Adipocyte (in vitro differentiated cells): ENCODE measurements at regions not wholly inside any gene's neighbourhood (a gene's known extent, or its start where the extent isn't known, plus 50 kb on each side); places are given as distances from the start of the nearest gene placed in this dataset.

ENCODE experiments used
- DNase-seq: peaks from one replicate; pipeline ENCODE4 v3.0.0-alpha.2; 2015; ENCODE audit warnings: low read depth
- H3K27me3 ChIP-seq: replicated peaks from 2 replicates; pipeline ENCODE4 v1.7.0; 2013; ENCODE audit warnings: mild to moderate bottlenecking, low read length, moderate library complexity; ENCODE audit not compliant: control insufficient read depth, insufficient read depth
- H3K36me3 ChIP-seq: 2 replicates; pipeline ENCODE4 v1.7.0; 2013; ENCODE audit warnings: low read length, mild to moderate bottlenecking, moderate library complexity; ENCODE audit not compliant: control insufficient read depth, insufficient read depth, severe bottlenecking
- H3K4me1 ChIP-seq: 2 replicates; pipeline ENCODE4 v1.7.0; 2013; ENCODE audit warnings: mild to moderate bottlenecking, low read length, moderate library complexity; ENCODE audit not compliant: control insufficient read depth, insufficient read depth
- H3K4me3 ChIP-seq: 2 replicates; pipeline ENCODE4 v1.7.0; 2013; ENCODE audit warnings: mild to moderate bottlenecking, low read length, moderate library complexity
- H3K9ac ChIP-seq: 2 replicates; pipeline ENCODE4 v1.7.0; 2013; ENCODE audit warnings: mild to moderate bottlenecking, low read length, moderate library complexity
- H3K9me3 ChIP-seq: 2 replicates; pipeline ENCODE4 v1.7.0; 2013; ENCODE audit warnings: mild to moderate bottlenecking, low read length, moderate library complexity; ENCODE audit not compliant: control insufficient read depth

DNA sequence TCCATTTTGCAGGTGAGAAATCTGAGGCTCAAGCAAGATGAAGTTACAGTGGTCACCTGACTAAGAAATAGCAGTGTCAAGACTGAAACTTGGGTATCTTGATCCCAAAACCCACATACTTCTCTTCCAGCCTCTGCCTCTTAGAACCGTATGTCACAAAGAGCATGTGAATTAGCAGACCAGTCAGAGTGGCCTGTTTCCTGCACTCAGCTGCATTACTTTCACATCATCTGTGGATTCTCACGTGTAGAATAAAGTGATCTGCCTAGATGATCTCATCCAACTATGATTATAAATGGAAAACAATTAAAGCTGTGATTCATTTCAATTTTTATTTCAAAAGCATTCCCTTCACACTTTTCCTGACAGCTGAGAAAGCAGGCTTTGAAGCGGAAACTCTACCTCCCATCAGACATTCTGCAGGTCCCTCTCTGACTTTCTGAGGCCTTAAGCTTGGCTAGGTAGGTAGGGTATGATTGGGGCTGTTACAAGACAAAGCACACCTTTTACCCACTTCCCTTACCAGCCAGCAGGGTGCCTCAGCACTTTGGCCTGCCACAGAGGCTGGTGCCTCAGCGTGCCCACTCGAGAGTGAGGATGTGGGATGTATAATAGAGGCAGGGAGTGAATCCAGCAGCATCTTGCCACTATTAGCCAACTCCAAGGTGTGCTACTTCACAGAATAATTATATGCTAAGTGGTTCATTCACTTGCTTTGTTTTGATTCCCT, 70.2 kb upstream of the PDE1C start:
- Histone ChIP-seq H3K9me3 (no peaks in the 10 kb centered on the region), H3K36me3 (no peaks in the 10 kb centered on the region), H3K4me1 (no peaks in the 10 kb centered on the region), H3K9ac (no peak overlapping the region), H3K27me3 (no peaks in the 10 kb centered on the region), H3K4me3 (no peak overlapping the region)
- no peak for DNase-seq

DNA sequence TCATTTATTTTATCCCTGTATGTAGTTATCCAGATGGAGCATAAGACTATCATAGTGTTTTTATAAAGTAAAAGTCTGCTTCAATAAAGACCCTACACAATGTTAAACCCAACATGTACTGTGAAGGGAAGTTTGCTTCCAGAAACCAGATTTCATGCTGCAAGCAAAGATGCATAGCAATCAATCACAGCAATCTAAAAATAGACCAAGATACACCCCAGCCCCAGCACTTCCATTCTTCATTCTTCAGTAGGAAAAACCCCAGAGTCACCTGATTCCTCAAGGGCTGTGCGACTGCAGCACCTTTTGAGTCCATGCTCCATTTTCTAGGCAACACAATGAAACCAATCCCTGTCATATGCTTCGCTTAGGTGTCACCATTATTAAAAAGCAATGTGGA, 66.9 kb upstream of the PDE1C start:
- Histone ChIP-seq H3K9ac (no peak overlapping the region), H3K4me1 (no peaks in the 10 kb centered on the region), H3K27me3 (no peaks in the 10 kb centered on the region), H3K4me3 (no peak overlapping the region), H3K36me3 (no peaks in the 10 kb centered on the region), H3K9me3 (peaks cover 4% of the 10 kb centered on the region)
- DNase-seq: no peak

DNA sequence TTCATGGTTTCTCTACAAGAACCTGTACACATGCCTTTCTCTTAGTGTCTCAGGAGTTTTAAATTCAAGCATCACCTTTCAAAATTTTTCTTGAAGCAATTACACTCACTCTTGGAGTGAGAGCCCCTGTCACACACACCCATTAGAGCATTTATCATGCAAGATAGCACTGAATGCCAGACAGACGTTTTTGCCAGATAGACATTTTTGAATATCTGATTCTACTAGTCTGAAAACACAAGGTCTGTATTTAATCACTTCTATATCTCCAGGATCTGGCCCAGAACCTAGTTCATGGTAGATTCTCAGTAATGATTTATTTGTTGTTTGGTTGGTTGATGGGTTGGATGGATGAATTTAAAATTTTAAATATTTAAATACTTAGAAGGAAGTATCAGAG, 60.9 kb upstream of the PDE1C start:
- H3K4me1 ChIP-seq: no peaks in the 10 kb centered on the region
- no peak overlapping the region for H3K9ac ChIP-seq
- DNase-seq: no peak
- no peak overlapping the region for H3K4me3 ChIP-seq
- no peaks in the 10 kb centered on the region for H3K36me3 ChIP-seq
- H3K27me3 ChIP-seq: no peaks in the 10 kb centered on the region
- peaks cover 4% of the 10 kb centered on the region for H3K9me3 ChIP-seq

DNA sequence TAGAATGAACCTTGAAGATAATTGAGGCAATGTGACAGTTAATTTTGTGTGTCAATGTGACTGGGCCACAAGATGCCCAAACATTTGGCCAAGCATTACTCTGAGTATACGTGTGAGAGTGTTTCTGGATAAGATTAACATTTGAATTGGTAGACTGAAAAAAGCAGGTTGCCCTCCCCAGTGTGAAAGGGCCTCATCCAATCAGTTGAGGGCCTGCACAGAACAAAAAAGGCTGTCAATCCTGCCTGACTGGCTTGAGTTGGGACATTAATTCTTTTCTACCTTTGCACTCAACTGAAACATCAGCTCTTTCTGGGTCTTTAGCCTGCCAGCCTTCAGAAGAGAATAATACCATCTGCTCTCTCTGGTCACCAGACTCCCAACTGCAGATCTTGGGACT, 56.6 kb upstream of the PDE1C start:
- Histone ChIP-seq H3K9me3 (peaks cover 11% of the 10 kb centered on the region), H3K36me3 (no peaks in the 10 kb centered on the region), H3K9ac (no peak overlapping the region), H3K4me1 (no peaks in the 10 kb centered on the region), H3K27me3 (no peaks in the 10 kb centered on the region), H3K4me3 (no peak overlapping the region)
- no peak for DNase-seq
